Ishikawa (cell line): ENCODE measurements at regions not wholly inside any gene's neighbourhood (a gene's known extent, or its start where the extent isn't known, plus 50 kb on each side); places are given as distances from the start of the nearest gene placed in this dataset.

ENCODE experiments used
- CEBPB ChIP-seq: IDR thresholded peaks from 2 replicates; pipeline ENCODE4 v1.6.1; 2012
- CREB1 ChIP-seq: IDR thresholded peaks from 2 replicates; pipeline ENCODE4 v1.6.1; 2012; ENCODE audit warnings: low read depth
- EGR1 ChIP-seq: IDR thresholded peaks from 2 replicates; pipeline ENCODE4 v1.6.1; 2012
- EP300 ChIP-seq: IDR thresholded peaks from 2 replicates; pipeline ENCODE4 v1.6.1; 2012; ENCODE audit warnings: borderline replicate concordance
- FOXM1 ChIP-seq: IDR thresholded peaks from 2 replicates; pipeline ENCODE4 v1.6.1; 2012; ENCODE audit warnings: low read depth, borderline replicate concordance
- MAX ChIP-seq: IDR thresholded peaks from 2 replicates; pipeline ENCODE4 v1.6.1; 2012
- NFIC ChIP-seq: IDR thresholded peaks from 2 replicates; pipeline ENCODE4 v1.6.1; 2012
- RAD21 ChIP-seq: IDR thresholded peaks from 2 replicates; pipeline ENCODE4 v1.6.1; 2012; ENCODE audit warnings: low read depth
- REST ChIP-seq: IDR thresholded peaks from 2 replicates; pipeline ENCODE4 v1.6.1; 2012; ENCODE audit warnings: low read depth, mild to moderate bottlenecking
- TAF1 ChIP-seq: IDR thresholded peaks from 2 replicates; pipeline ENCODE4 v1.6.1; 2012; ENCODE audit warnings: low read depth, mild to moderate bottlenecking
- TCF12 ChIP-seq: IDR thresholded peaks from 2 replicates; pipeline ENCODE4 v1.6.1; 2012; ENCODE audit warnings: low read depth
- TEAD4 ChIP-seq: IDR thresholded peaks from 2 replicates; pipeline ENCODE4 v1.6.1; 2012
- USF1 ChIP-seq: IDR thresholded peaks from 2 replicates; pipeline ENCODE4 v1.6.1; 2012
- YY1 ChIP-seq: IDR thresholded peaks from 2 replicates; pipeline ENCODE4 v1.6.1; 2012; ENCODE audit warnings: low read depth
- ZBTB7A ChIP-seq: IDR thresholded peaks from 2 replicates; pipeline ENCODE4 v1.6.1; 2012; ENCODE audit warnings: low read depth

- no peak for TF ChIP-seq RAD21
- TF ChIP-seq CREB1: no peak
- no peak for TF ChIP-seq MAX
- TF ChIP-seq TEAD4: no peak
- TF ChIP-seq CEBPB: no peak
Observed at GRCh38 chr14:66025779-66026178, 460.4 kb upstream of the CCDC196 start.

GRCh38 chr14:66032800-66033199 is 453.4 kb upstream of the CCDC196 start:
- no peak for TF ChIP-seq USF1
- no peak for TF ChIP-seq TEAD4
- TF ChIP-seq ZBTB7A: no peak

- TF ChIP-seq MAX (no peak), ZBTB7A (no peak), USF1 (no peak), CEBPB (no peak)
Observed at GRCh38 chr14:66036547-66036946, 449.6 kb upstream of the CCDC196 start.

DNA sequence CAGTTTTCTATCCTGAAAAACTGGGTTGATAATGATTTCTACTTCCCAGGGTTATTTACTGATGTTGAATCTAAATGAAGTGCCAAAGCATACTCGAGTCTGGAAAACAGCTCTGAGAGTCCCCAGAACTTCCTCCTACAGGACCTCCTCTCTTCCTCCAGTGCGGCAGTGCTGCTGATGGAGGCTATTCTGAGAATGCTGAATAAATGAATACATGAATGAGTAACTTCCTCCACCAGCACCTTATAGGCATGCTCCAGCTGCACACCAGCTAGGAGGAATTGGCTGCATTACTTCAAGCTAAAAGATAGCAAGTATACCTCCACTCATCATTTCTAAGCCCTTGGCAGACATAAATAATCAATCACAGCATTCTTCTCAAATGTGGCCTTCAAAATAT is 448.8 kb upstream of the CCDC196 start:
- TF ChIP-seq MAX: no peak
- no peak for TF ChIP-seq YY1
- no peak for TF ChIP-seq REST
- no peak for TF ChIP-seq TCF12
- TF ChIP-seq TAF1: no peak
- no peak for TF ChIP-seq ZBTB7A
- no peak for TF ChIP-seq CEBPB
- no peak for TF ChIP-seq TEAD4
- no peak for TF ChIP-seq NFIC
- TF ChIP-seq EP300: no peak
- no peak for TF ChIP-seq EGR1
- TF ChIP-seq RAD21: no peak

- TF ChIP-seq USF1 (no peak), TAF1 (no peak), RAD21 (no peak), ZBTB7A (no peak), FOXM1 (no peak)
Observed at GRCh38 chr14:66038212-66038611, 448.0 kb upstream of the CCDC196 start.

DNA sequence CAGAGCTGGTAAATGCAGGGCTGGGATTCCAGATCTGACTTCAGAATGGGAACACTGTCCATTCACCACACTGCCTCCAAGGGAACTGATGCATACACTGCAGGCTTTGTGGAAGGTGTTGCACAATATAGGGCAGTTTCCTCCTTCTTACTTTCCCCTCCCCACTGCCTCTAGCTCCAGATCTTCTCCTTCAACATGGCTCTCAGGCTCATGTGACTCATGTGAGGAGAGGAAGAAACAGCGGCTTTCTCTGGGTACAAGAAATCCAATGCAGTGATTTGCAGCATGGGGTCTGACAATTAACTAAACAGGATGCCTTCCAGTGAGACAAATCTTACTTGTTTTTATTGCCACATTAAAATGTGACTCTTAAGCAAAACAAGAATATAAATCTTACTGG is 447.6 kb upstream of the CCDC196 start:
- TF ChIP-seq TEAD4: no peak
- TF ChIP-seq REST: no peak
- TF ChIP-seq FOXM1: no peak
- TF ChIP-seq TCF12: no peak
- no peak for TF ChIP-seq ZBTB7A
- peak; percentile 55 for TF ChIP-seq CEBPB
- no peak for TF ChIP-seq MAX

DNA sequence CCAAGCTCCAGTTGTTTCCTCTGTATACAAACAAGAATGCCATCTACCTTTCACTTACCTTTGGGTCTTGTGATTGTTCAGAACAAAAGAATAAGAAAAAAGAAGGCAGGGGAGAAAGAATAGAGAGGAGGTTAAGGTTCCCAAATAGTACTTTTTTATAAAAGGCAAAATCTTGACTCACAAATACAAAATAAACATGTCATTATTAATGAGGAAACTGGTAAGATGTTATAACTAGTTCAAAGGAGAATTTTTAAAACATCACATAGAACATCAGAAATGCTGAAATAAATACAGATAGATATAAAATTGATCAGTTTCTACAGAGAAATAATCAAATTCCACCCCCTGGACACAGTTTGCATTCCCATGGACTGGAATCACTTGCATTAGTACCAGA is 446.7 kb upstream of the CCDC196 start:
- no peak for TF ChIP-seq EP300
- no peak for TF ChIP-seq MAX
- TF ChIP-seq FOXM1: no peak
- TF ChIP-seq RAD21: no peak
- no peak for TF ChIP-seq CEBPB
- TF ChIP-seq ZBTB7A: no peak
- no peak for TF ChIP-seq CREB1
- no peak for TF ChIP-seq NFIC
- TF ChIP-seq USF1: no peak
- no peak for TF ChIP-seq TAF1
- no peak for TF ChIP-seq REST
- TF ChIP-seq TCF12: no peak
- no peak for TF ChIP-seq TEAD4
- no peak for TF ChIP-seq YY1
